Gastroesophageal sphincter (tissue), 4 donors: ENCODE measurements at regions not wholly inside any gene's neighbourhood (a gene's known extent, or its start where the extent isn't known, plus 50 kb on each side); places are given as distances from the start of the nearest gene placed in this dataset.
"Not testable (repeated sequence)": the region's sequence is repeated elsewhere in the genome, so short reads cannot be mapped to it uniquely, and the experiment has no call there.

ENCODE experiments used
- ATAC-seq: fragments of 150-250 bp; one replicate; pipeline ENCODE4 v1.9.1; 2016; ENCODE audit warnings: mild to moderate bottlenecking, moderate library complexity
- H3K27ac ChIP-seq, 4 donors: fragments of 200-600 bp; sonication (generic) in 3 of 4; 1 replicate in 3 of 4; 2 replicates in 1 of 4; pipeline ENCODE4 v1.5.1; 2016 to 2019
- H3K27me3 ChIP-seq: fragments of 200-600 bp; sonication (generic); one replicate; pipeline ENCODE4 v1.5.1; 2019
- H3K36me3 ChIP-seq, 2 donors: fragments of 200-600 bp; sonication (generic); one replicate each; pipeline ENCODE4 v1.5.1; 2019; ENCODE audit warnings: control low read depth in 1 of 2
- H3K4me1 ChIP-seq, 3 donors: fragments of 200-600 bp; sonication (generic); 1 replicate in 2 of 3; 2 replicates in 1 of 3; pipeline ENCODE4 v1.5.1; 2016 to 2019; ENCODE audit warnings: control low read depth in 2 of 3
- H3K4me3 ChIP-seq, 2 donors: fragments of 200-600 bp; sonication (generic); one replicate each; pipeline ENCODE4 v1.5.1; 2019; ENCODE audit warnings: mild to moderate bottlenecking in 1 of 2, moderate library complexity in 1 of 2
- H3K9me3 ChIP-seq, 3 donors: fragments of 200-600 bp; sonication (generic); one replicate each; pipeline ENCODE4 v1.5.1; 2017 to 2019; ENCODE audit warnings: control low read depth in 2 of 3
- EP300 ChIP-seq: sonication (generic); formaldehyde crosslinking; IDR thresholded peaks from one replicate; pipeline ENCODE4 v1.6.1; 2017; ENCODE audit warnings: antibody characterized with exemption, mild to moderate bottlenecking
- POLR2A ChIP-seq, 2 donors: fragments of 450-650 bp; IDR thresholded peaks; one replicate each; pipeline ENCODE4 v1.6.1; 2017; ENCODE audit warnings: antibody characterized with exemption in 2 of 2, mild to moderate bottlenecking in 2 of 2, moderate library complexity in 1 of 2
- POLR2AphosphoS5 ChIP-seq: sonication (generic); formaldehyde crosslinking; IDR thresholded peaks from one replicate; pipeline ENCODE4 v1.6.1; 2017; ENCODE audit warnings: antibody characterized with exemption
- WGBS, 2 donors: methylation state at CpG; one replicate each; pipeline ENCODE4 v1.1.5; 2018; ENCODE audit warnings: low coverage in 1 of 2; 5-methylcytosine and 5-hydroxymethylcytosine counted together
- TF ChIP-seq, protein P1 (sequence below), 4 experiments: fragments of 200-600 bp in 2 of 4; fragments of 450-650 bp in 2 of 4; sonication (generic) in 1 of 4; IDR thresholded peaks; one replicate each; pipeline ENCODE4 v1.5.1; 2017 to 2019; ENCODE audit warnings: antibody characterized with exemption in 4 of 4, mild to moderate bottlenecking in 2 of 4, moderate library complexity in 2 of 4

DNA sequence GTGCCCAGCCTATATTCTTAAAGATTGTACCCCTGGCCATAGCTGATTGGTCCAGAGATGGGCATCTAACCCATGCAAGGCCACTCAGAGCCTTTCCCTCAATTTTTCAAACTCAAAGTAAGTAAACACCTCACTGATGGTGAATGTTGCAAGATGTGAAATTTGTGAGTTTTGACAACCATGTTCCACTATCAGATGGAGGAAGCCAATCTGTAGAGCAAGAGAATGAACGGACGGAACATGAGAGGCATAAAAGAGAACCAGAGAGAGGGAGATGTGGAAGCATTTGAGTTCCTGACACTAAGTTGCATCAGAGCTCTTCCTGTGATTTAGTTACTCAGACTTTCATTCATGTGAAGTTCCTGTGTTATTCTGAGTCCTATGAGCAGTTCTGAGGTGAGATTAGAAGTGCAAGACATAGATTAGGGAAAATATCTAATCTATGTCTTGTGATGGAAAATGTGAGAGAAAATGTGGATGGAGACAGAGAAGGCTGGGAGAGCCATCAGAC is 73.3 kb downstream of the PRSS23 start:
- Histone ChIP-seq H3K9me3 (no peaks in the 10 kb centered on the region), H3K36me3 (no peaks in the 10 kb centered on the region), H3K27me3 (no peaks in the 10 kb centered on the region), H3K27ac (no peak overlapping the region), H3K4me3 (no peak overlapping the region), H3K4me1 (no peaks in the 10 kb centered on the region)
- ATAC-seq: no peak
- WGBS, 2 donors: 90 to 100% methylated on average over 2 of the region's 2 CpGs
- TF ChIP-seq, protein P1, sequence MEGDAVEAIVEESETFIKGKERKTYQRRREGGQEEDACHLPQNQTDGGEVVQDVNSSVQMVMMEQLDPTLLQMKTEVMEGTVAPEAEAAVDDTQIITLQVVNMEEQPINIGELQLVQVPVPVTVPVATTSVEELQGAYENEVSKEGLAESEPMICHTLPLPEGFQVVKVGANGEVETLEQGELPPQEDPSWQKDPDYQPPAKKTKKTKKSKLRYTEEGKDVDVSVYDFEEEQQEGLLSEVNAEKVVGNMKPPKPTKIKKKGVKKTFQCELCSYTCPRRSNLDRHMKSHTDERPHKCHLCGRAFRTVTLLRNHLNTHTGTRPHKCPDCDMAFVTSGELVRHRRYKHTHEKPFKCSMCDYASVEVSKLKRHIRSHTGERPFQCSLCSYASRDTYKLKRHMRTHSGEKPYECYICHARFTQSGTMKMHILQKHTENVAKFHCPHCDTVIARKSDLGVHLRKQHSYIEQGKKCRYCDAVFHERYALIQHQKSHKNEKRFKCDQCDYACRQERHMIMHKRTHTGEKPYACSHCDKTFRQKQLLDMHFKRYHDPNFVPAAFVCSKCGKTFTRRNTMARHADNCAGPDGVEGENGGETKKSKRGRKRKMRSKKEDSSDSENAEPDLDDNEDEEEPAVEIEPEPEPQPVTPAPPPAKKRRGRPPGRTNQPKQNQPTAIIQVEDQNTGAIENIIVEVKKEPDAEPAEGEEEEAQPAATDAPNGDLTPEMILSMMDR (IDR thresholded peaks at IDR 0.05): no peak
- no peak for TF ChIP-seq POLR2A (IDR thresholded peaks at IDR 0.05)
- no peak for TF ChIP-seq EP300
- TF ChIP-seq POLR2AphosphoS5: no peak

DNA sequence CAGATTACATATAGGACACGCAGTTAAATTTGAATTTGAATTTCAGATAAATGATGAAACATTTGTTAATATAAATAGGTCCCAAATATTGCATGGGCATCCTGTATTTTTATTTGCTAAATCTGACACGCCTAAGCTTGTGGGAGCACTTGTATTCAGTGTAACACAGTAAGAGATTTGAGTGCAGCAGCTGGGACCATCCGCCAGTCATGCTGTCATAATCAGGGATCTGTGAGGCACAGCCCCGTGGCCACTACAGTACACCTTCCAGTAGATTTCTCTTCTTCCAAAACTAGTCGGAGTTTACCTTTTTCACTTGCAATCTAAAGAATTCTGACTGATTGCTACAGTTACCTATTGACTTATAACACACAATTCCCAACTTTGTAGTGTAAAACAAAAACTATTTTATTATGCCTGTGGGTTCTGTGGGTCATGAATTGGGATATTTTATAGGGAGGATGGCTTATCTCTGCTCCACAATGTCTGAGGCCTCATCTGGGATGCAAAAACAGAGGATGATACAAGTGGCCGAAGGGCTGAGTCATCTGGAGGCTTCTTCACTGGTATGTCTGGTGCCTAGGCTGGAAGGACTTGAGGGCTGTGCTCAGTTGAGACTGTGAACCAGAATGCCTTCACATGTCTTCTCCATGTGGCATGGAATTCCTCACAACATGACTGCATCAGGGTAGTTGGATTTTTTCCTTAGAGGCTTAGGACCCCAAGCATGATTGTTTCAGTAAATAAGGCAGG is 74.1 kb downstream of the PRSS23 start:
- Histone ChIP-seq H3K27me3 (no peaks in the 10 kb centered on the region), H3K9me3 (no peaks in the 10 kb centered on the region), H3K36me3 (no peaks in the 10 kb centered on the region), H3K27ac (no peak overlapping the region), H3K4me3 (no peak overlapping the region), H3K4me1 (no peaks in the 10 kb centered on the region)
- ATAC-seq: no peak
- 79 to 90% methylated on average over 5 to 6 of the region's 6 CpGs for WGBS, 2 donors
- no peak for TF ChIP-seq POLR2A (IDR thresholded peaks at IDR 0.05)
- TF ChIP-seq EP300: no peak
- TF ChIP-seq, protein P1 (IDR thresholded peaks at IDR 0.05): no peak
- TF ChIP-seq POLR2AphosphoS5: no peak

DNA sequence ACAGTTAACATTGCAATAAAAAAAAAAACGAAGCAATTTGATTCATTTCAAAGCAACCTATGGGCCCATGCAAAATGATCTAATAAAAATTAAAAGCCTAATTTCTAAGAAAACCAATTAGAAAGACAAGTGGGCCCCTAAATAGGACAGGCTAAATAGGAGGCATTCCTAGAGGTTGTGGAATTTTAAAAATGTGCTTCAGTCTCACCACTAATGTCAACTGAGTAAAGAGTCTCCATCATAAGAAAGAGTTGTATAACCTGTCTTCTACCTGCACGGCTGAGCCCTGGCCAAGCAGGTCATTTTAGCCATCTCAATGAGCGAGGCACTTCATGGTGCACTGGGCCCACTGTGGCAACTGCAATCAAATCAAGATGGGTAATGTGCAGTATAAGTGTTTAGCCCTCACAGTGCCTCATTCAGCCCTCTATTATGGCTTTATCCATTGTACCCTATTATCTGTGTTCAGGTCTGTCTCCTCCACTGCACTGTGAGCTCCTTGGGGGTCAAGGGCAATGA is 76.4 kb downstream of the PRSS23 start:
- no peak for TF ChIP-seq EP300
- no peak overlapping the region for H3K4me3 ChIP-seq
- H3K36me3 ChIP-seq: no peaks in the 10 kb centered on the region
- H3K27me3 ChIP-seq: no peaks in the 10 kb centered on the region
- no peaks in the 10 kb centered on the region for H3K9me3 ChIP-seq
- WGBS, 2 donors: 76 to 80% methylated on average over 1 to 2 of the region's 3 CpGs
- no peak for ATAC-seq
- no peak overlapping the region for H3K27ac ChIP-seq
- H3K4me1 ChIP-seq: no peaks in the 10 kb centered on the region

DNA sequence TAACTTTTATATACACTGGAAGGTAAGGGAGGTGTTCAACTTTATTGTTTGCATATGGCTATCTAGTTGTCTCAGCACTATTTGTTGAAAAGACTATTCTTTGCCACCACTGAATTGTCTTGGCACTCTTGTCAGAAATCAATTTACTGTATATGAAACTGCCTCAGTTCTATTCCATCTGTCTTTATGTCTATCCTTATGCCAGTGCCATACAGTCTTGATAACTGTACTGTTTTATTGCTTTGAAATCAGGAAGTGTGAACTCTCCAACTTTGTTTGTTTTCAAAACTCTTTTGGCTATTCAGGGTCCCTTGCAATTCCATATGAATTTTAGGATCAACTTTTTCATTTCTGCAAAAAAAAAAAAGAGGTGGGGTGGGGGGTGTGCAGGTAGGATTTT is 77.2 kb downstream of the PRSS23 start:
- H3K27ac ChIP-seq: no peak overlapping the region
- ATAC-seq: no peak

DNA sequence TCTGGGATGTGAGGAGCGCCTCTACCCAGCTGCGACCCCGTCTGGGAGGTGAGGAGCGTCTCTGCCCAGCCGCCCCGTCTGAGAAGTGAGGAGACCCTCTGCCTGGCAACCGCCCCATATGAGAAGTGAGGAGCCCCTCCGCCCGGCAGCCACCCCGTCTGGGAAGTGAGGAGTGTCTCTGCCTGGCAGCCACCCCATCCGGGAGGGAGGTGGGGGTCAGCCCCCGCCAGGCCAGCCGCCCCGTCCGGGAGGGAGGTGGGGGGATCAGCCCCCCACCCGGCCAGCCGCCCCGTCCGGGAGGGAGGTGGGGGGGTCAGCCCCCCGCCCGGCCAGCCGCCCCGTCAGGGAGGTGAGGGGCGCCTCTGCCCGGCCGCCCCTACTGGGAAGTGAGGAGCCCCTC is 76.0 kb downstream of the FZD4 start:
- H3K4me1 ChIP-seq, H3K36me3 ChIP-seq, H3K27me3 ChIP-seq, H3K4me3 ChIP-seq, H3K9me3 ChIP-seq, ATAC-seq, H3K27ac ChIP-seq: not testable (repeated sequence)
- WGBS, 2 donors: no CpG with 5 or more reads among the region's 26 CpGs

More for the DNA sequence above, 77.2 kb downstream of the PRSS23 start:
- TF ChIP-seq EP300 (no peak), POLR2AphosphoS5 (no peak), POLR2A (IDR thresholded peaks at IDR 0.05) (no peak)
- TF ChIP-seq, protein P1 (IDR thresholded peaks at IDR 0.05): no peak
- Histone ChIP-seq H3K36me3 (no peaks in the 10 kb centered on the region), H3K9me3 (no peaks in the 10 kb centered on the region), H3K4me3 (no peak overlapping the region), H3K4me1 (no peaks in the 10 kb centered on the region), H3K27me3 (no peaks in the 10 kb centered on the region)

DNA sequence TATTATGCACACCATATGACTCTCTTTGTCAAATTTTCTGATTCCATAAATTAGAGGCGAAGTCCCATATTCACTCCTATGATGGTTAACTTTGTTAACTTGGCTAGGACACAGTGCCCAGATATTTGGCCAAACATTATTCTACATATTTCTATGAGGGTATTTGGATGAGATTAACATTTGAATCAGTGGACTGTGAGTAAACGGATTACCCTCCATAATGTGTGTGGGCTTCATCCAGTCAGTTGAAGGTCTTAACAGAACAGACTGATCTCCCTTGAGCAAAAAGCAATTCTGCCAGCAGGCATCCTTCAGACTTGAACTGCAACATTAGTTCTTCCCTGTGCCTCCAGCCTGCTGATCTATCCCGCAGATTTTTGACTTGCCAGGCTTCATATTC is 69.9 kb downstream of the FZD4 start:
- Histone ChIP-seq H3K36me3 (no peaks in the 10 kb centered on the region), H3K27me3 (no peaks in the 10 kb centered on the region), H3K4me1 (no peaks in the 10 kb centered on the region), H3K27ac (no peak overlapping the region), H3K9me3 (no peaks in the 10 kb centered on the region), H3K4me3 (no peak overlapping the region)
- no peak for TF ChIP-seq EP300
- TF ChIP-seq, protein P1 (IDR thresholded peaks at IDR 0.05): no peak
- 91 to 100% methylated on average over 3 of the region's 3 CpGs for WGBS, 2 donors
- ATAC-seq: no peak
